Stomach (tissue), 4 donors: ENCODE measurements at regions not wholly inside any gene's neighbourhood (a gene's known extent, or its start where the extent isn't known, plus 50 kb on each side); places are given as distances from the start of the nearest gene placed in this dataset.

Experiments
- CTCF ChIP-seq, 7 experiments: fragments of 450-650 bp in 4 of 7; fragments of 200-600 bp in 3 of 7; sonication (generic) in 3 of 7; IDR thresholded peaks; one replicate each; pipeline ENCODE4 v1.5.1; 2016 to 2019; ENCODE audit warnings: antibody characterized with exemption in 7 of 7, control low read depth in 2 of 7, mild to moderate bottlenecking in 1 of 7
- EP300 ChIP-seq: sonication (generic); formaldehyde crosslinking; IDR thresholded peaks from one replicate; pipeline ENCODE4 v1.6.1; 2017; ENCODE audit warnings: antibody characterized with exemption

GRCh38 chr16:54473226-54473993, 186.8 kb upstream of the IRX3 start:
- no peak for TF ChIP-seq CTCF (IDR thresholded peaks at IDR 0.05)
- TF ChIP-seq EP300 = no peak
